ENCODE measurements at regions not wholly inside any gene's neighbourhood (a gene's known extent, or its start where the extent isn't known, plus 50 kb on each side); places are given as distances from the start of the nearest gene placed in this dataset.
"Not testable (repeated sequence)": the region's sequence is repeated elsewhere in the genome, so short reads cannot be mapped to it uniquely, and the experiment has no call there.

DNA sequence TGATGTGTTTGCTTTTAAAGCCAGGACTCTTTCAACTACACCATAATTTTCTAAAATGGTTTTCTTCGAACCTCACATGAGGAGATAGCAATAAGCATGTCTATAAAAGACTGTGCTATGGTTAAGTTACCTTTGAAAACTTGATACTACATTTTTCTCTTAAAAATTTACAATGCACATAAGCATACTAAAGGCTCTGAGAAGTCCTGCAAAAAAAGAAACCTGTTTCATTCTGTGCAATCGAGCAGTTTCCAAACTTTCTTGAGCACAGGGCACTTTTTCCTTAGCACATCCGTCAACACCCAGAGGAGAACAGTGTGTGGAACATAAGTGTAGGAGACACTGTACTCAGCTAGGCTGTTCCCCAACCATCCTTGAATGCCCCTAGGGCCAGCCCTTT lies 144.1 kb upstream of the ARHGAP20 start:
- no peak for TF ChIP-seq POLR2A (IDR thresholded peaks at IDR 0.05)
- TF ChIP-seq, protein P1, sequence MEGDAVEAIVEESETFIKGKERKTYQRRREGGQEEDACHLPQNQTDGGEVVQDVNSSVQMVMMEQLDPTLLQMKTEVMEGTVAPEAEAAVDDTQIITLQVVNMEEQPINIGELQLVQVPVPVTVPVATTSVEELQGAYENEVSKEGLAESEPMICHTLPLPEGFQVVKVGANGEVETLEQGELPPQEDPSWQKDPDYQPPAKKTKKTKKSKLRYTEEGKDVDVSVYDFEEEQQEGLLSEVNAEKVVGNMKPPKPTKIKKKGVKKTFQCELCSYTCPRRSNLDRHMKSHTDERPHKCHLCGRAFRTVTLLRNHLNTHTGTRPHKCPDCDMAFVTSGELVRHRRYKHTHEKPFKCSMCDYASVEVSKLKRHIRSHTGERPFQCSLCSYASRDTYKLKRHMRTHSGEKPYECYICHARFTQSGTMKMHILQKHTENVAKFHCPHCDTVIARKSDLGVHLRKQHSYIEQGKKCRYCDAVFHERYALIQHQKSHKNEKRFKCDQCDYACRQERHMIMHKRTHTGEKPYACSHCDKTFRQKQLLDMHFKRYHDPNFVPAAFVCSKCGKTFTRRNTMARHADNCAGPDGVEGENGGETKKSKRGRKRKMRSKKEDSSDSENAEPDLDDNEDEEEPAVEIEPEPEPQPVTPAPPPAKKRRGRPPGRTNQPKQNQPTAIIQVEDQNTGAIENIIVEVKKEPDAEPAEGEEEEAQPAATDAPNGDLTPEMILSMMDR (IDR thresholded peaks at IDR 0.05) = no peak
- Histone ChIP-seq H3K27me3 (no peaks in the 10 kb centered on the region), H3K27ac (no peak overlapping the region), H3K36me3 (no peaks in the 10 kb centered on the region), H3K4me3 (no peak overlapping the region), H3K9me3 (no peaks in the 10 kb centered on the region), H3K4me1 (peaks cover 0 to 22% (median 0%) of the 10 kb centered on the region in 4 donors)
- DNase-seq = no peak

DNA sequence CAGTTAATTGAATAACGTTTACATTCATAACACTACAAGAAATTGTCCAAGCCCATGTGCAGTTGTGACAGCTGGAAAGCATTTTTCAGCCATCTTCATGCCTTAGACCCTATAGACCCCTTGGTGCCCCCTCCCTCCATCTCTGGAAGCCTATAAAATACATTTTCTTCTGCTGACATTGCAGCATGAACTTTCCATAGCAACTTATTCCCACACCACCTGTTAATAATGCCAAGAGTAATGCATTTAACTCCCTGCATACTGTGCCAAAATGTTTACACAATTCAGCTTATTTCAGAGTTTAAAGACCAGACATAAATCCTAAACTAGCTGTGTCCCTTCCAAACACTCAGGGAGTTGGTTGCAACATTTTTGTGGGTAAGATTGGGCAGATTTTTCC lies 143.0 kb upstream of the ARHGAP20 start:
- peaks cover 0 to 14% (median 0%) of the 10 kb centered on the region in 4 donors for H3K4me1 ChIP-seq
- H3K9me3 ChIP-seq = no peaks in the 10 kb centered on the region
- H3K27me3 ChIP-seq = no peaks in the 10 kb centered on the region
- no peak for DNase-seq
- no peak overlapping the region for H3K27ac ChIP-seq
- no peaks in the 10 kb centered on the region for H3K36me3 ChIP-seq
- H3K4me3 ChIP-seq = no peak overlapping the region
- TF ChIP-seq POLR2A (IDR thresholded peaks at IDR 0.05) = no peak
- TF ChIP-seq, protein P1 (IDR thresholded peaks at IDR 0.05) = no peak

DNA sequence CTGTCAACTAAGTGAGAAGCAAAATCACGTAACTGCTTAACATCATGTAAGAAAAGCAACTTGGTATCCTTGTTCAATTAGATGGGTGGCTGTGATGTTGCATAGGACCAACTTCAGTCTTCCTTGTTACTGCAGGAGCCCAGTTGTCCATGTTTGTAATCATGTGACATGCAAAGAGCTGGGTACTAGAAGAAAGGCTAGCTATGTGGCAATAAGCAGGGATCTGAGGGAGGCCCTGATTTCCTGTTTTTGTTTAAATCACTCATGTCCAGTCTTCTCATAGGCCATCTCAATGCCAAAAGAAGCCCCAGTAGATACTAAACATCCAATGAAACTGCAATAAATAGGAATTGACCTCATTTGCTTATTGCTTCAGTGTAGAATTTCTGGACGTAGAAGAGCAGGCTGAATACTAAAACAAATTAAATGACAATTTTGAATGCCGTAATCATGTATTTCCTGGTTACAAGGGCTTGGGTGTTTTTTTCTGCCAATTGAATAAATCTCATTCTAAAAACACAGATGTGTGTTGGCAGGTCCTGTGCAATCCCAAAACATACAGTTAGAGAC lies 140.8 kb upstream of the ARHGAP20 start:
- H3K27ac ChIP-seq = no peak overlapping the region
- no peaks in the 10 kb centered on the region for H3K4me1 ChIP-seq

DNA sequence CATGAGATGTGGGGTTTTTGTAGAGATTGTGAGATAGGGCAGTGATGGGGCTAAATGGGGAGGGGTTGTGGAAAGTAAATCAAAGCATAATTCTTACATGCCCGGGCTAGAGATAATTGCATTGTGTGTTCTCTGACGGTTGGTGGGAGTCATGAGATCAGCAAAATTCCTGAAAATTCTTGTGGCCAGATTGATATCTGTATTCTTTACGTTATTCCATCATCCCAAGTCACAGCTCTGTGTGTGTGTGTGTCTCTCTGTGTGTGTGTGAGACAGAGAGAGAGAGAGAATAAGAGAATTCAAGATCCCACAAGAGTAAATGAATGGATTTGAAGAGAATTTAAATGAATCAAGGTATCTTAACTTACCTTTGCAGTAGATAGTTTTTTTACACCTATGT lies 138.6 kb upstream of the ARHGAP20 start:
- DNase-seq = no peak
- H3K27ac ChIP-seq = no peak overlapping the region
- H3K9me3 ChIP-seq = no peaks in the 10 kb centered on the region
- TF ChIP-seq, protein P1 (IDR thresholded peaks at IDR 0.05) = no peak
- TF ChIP-seq POLR2A (IDR thresholded peaks at IDR 0.05) = no peak
- no peaks in the 10 kb centered on the region for H3K36me3 ChIP-seq
- H3K4me3 ChIP-seq = no peak overlapping the region
- H3K4me1 ChIP-seq = no peaks in the 10 kb centered on the region
- no peaks in the 10 kb centered on the region for H3K27me3 ChIP-seq

More for the DNA sequence above, 140.8 kb upstream of the ARHGAP20 start:
- TF ChIP-seq POLR2A (IDR thresholded peaks at IDR 0.05) = no peak
- TF ChIP-seq, protein P1 (IDR thresholded peaks at IDR 0.05) = no peak
- Histone ChIP-seq H3K36me3 (no peaks in the 10 kb centered on the region), H3K27me3 (no peaks in the 10 kb centered on the region), H3K4me3 (no peak overlapping the region), H3K9me3 (no peaks in the 10 kb centered on the region)
- DNase-seq = no peak

DNA sequence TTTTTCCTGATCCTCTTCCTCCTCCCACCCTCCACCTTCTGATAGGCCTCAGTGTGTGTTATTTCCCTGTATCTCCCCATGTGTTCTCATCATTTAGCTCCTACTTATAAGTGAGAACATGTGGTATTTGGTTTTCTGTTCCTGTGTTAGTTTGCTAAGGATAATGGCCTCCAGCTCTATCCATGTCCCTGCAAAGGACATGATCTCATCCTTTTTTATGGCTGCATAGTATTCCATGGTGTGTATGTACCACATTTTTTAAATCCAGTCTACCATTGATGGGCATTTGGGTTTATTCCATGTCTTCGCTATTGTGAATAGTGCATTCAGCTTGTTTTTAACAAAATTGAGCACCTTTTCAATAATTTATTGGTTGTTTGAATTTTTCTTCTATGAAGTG lies 130.8 kb upstream of the ARHGAP20 start:
- H3K27ac ChIP-seq, H3K4me3 ChIP-seq, H3K4me1 ChIP-seq, DNase-seq, H3K9me3 ChIP-seq, H3K36me3 ChIP-seq, H3K27me3 ChIP-seq: not testable (repeated sequence)

DNA sequence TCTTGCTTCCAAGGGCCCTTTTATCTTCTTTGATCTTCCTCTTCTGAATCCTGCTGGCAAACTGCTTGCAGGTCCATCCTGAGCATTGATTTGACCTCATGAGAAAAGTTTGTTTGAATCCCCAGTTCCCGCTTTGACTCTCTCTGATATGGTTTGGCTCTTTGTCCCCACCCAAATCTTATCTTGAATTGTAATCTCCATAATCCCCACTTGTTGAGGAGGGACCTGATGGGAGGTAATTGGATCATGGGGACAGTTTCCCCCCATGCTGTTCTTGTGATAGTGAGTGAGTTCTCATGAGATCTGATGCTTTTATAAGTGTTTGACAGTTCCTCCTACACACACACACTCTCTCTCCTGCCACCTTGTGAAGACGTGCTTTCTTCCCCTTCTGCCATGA lies 126.6 kb upstream of the ARHGAP20 start:
- Histone ChIP-seq H3K27ac (no peak overlapping the region), H3K27me3 (no peaks in the 10 kb centered on the region), H3K36me3 (no peaks in the 10 kb centered on the region), H3K9me3 (no peaks in the 10 kb centered on the region), H3K4me3 (no peak overlapping the region), H3K4me1 (no peaks in the 10 kb centered on the region)
- TF ChIP-seq POLR2A (IDR thresholded peaks at IDR 0.05) = no peak
- TF ChIP-seq, protein P1 (IDR thresholded peaks at IDR 0.05) = no peak
- DNase-seq = no peak
